SK-N-MC (cell line): ENCODE measurements at regions not wholly inside any gene's neighbourhood (a gene's known extent, or its start where the extent isn't known, plus 50 kb on each side); places are given as distances from the start of the nearest gene placed in this dataset.

ENCODE experiments used
- DNase-seq: peaks from one replicate; pipeline ENCODE4 v3.0.0-alpha.2; 2011; ENCODE audit warnings: low read depth, low spot score
- H3K27ac ChIP-seq: fragments of 200-600 bp; sonication (generic); 2 replicates; pipeline ENCODE4 v1.5.1; 2016; ENCODE audit warnings: mixed run types
- H3K36me3 ChIP-seq: fragments of 200-600 bp; sonication (generic); 2 replicates; pipeline ENCODE4 v1.6.1; 2017; ENCODE audit warnings: antibody characterized with exemption, low read length, mixed read lengths; ENCODE audit not compliant: insufficient read depth
- H3K4me3 ChIP-seq: fragments of 200-600 bp; sonication (generic); 2 replicates; pipeline ENCODE4 v1.5.1; 2016
- H3K9ac ChIP-seq: fragments of 200-600 bp; sonication (generic); 2 replicates; pipeline ENCODE4 v1.8.0; 2017; ENCODE audit warnings: mixed run types, mixed read lengths; ENCODE audit not compliant: insufficient read length
- H3K9me3 ChIP-seq: fragments of 200-600 bp; sonication (generic); 2 replicates; pipeline ENCODE4 v1.6.1; 2017; ENCODE audit warnings: low read depth, mild to moderate bottlenecking, antibody characterized with exemption, low read length, moderate library complexity, mixed read lengths
- EZH2 ChIP-seq: fragments of 200-600 bp; sonication (generic); IDR thresholded peaks from one replicate; pipeline ENCODE4 v1.6.1; 2017; ENCODE audit warnings: antibody characterized with exemption
- FOXP2 ChIP-seq: optimal IDR thresholded peaks from 2 replicates; pipeline ENCODE3; 2011; ENCODE audit warnings: mild to moderate bottlenecking, moderate library complexity; ENCODE audit not compliant: insufficient read depth; ENCODE audit errors: extremely low read length, control extremely low read depth
- POLR2AphosphoS5 ChIP-seq: IDR thresholded peaks from 2 replicates; pipeline ENCODE4 v1.6.1; 2012; ENCODE audit warnings: mild to moderate bottlenecking, low read depth, low read length, borderline replicate concordance

GRCh38 chr2:121008975-121009374 lies 273.3 kb downstream of the GLI2 start:
- DNase-seq: no peak
- no peak overlapping the region for H3K4me3 ChIP-seq
- no peak overlapping the region for H3K27ac ChIP-seq
- TF ChIP-seq POLR2AphosphoS5 (no peak), FOXP2 (no peak), EZH2 (no peak)
- no peaks in the 10 kb centered on the region for H3K36me3 ChIP-seq
- no peak overlapping the region for H3K9ac ChIP-seq
- H3K9me3 ChIP-seq: 0 out of 2 replicates have a peak, but pooled peaks cover 3% of the 10 kb centered on the region

DNA sequence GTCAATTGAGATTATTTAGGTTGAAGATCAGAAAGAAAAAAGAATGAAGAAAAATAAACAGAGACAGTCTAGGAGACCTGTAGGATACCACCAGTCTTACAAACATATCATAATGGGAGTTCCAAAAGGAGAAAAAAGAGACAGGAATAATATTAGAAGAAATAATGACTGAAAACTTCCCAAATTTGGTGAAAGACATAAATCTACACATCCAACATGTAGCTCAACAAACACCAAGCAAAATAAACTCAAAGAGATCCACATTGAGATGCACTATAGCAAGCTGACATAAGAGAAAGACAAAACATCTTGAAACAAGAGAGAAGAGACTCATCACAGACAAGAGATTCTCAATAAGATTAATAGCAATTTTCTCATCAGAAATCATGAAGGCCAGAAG lies 274.0 kb downstream of the TFCP2L1 start:
- Histone ChIP-seq H3K27ac (no peak overlapping the region), H3K9ac (no peak overlapping the region), H3K36me3 (no peaks in the 10 kb centered on the region), H3K4me3 (no peak overlapping the region), H3K9me3 (0 out of 2 replicates have a peak, but pooled peaks cover 3% of the 10 kb centered on the region)
- no peak for DNase-seq
- TF ChIP-seq POLR2AphosphoS5 (no peak), EZH2 (no peak), FOXP2 (no peak)

DNA sequence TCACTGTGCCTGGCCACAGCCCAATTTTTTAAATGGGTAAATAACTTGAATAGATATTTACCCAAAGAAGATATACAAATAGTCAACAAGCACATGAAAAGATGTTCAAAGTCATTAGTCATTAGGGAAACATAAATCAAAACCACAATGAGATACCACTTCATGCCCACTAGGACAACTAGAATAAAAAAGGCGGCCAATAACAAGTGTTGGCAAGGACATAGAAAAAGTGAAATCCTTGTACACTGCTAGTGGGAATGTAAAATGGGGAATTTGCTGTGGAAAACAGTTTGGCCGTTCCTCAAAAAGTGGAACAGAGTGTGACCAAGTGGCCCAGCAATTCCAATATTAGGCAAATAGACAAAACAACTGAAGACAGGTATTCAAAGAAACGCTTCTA lies 270.1 kb downstream of the TFCP2L1 start:
- 0 out of 2 replicates have a peak, but pooled peaks cover 3% of the 10 kb centered on the region for H3K9me3 ChIP-seq
- H3K36me3 ChIP-seq: no peaks in the 10 kb centered on the region
- no peak for DNase-seq
- no peak overlapping the region for H3K4me3 ChIP-seq
- no peak for TF ChIP-seq EZH2
- no peak for TF ChIP-seq POLR2AphosphoS5
- no peak for TF ChIP-seq FOXP2
- H3K9ac ChIP-seq: no peak overlapping the region
- H3K27ac ChIP-seq: no peak overlapping the region

DNA sequence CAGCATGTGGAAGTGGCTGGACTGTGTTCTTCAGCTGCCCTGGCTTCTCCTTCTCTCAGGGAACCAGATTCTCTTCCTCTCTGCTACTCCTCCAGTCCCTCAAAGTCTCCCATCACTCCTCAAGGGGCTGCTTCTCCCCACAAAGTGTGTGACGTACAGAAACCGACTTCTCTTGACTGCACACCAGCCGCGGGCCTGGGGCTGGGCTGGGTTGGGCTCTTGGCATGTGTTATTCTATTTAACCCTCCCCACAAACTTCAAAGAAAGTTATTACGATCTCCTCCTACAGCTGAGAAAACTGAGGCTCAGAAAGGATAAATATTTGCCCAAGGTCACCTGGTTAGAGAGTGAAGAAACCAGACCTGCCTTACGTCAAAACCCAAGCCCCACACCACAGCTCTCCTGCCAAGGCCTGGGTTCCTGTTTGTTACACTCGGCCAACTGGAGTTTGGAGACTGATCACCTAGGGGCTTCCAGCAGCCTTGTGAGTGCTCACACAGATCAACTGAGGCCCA lies 269.0 kb downstream of the TFCP2L1 start:
- TF ChIP-seq POLR2AphosphoS5 (no peak), EZH2 (no peak), FOXP2 (no peak)
- Histone ChIP-seq H3K9me3 (0 out of 2 replicates have a peak, but pooled peaks cover 3% of the 10 kb centered on the region), H3K36me3 (no peaks in the 10 kb centered on the region), H3K9ac (no peak overlapping the region), H3K27ac (no peak overlapping the region), H3K4me3 (no peak overlapping the region)
- DNase-seq: no peak

- TF ChIP-seq FOXP2 (no peak), EZH2 (no peak), POLR2AphosphoS5 (no peak)
These were observed 267.6 kb downstream of the TFCP2L1 start for GRCh38 chr2:121017396-121017795.

DNA sequence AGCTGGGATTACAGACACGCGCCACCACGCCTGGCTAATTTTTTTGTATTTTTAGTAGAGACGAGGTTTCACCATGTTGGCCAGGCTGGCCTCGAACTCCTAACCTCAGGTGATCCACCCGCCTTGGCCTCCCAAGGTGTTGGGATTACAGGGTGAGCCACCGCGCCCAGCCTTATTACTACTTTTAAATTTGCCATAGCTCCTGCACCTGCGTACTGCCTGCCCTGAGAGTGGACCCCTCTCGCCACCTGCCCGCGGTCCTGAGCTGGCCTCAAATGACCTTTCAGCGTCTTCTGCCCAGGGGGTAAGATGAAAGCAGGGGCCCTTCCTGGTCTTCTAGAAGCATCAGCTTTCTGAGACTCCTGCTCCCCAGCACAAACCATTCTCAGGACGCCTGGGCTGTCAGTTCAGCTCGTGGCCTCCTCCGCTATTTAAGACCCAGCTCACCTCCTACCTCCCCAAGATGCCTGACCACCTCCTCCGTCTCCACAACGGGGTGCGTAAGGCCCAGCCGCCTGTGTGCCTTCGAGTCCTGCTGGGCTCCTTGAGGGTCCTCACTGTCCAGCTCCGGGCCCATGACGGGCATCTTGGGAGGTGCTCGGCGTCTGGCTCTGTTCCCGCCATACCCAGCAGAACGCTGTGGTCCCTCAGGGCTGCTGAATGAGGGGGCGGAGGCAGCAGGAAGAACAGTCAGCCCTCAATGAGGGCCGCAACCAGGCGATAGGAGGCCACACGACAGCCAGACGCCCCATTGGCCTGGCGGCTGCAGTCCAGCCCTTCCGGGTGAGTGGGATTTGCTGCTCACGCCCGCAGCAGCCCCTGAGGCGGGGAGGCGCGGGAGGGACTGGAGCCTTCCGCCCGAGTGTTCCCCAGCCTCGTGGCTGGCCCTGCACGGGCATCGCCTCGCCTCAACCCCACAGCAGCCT lies 266.6 kb downstream of the TFCP2L1 start:
- no peak overlapping the region for H3K9ac ChIP-seq
- H3K27ac ChIP-seq: 0 out of 2 replicates have a peak overlapping the region, but pooled peaks have one; percentile 46
- no peaks in the 10 kb centered on the region for H3K36me3 ChIP-seq
- 0 out of 2 replicates have a peak overlapping the region, but pooled peaks have one; percentile 42 for H3K4me3 ChIP-seq
- no peaks in the 10 kb centered on the region for H3K9me3 ChIP-seq
- DNase-seq: no peak
- no peak for TF ChIP-seq EZH2
- TF ChIP-seq FOXP2: no peak
- no peak for TF ChIP-seq POLR2AphosphoS5

More at GRCh38 chr2:121017396-121017795, 267.6 kb downstream of the TFCP2L1 start:
- H3K9me3 ChIP-seq: 0 out of 2 replicates have a peak, but pooled peaks cover 3% of the 10 kb centered on the region
- H3K4me3 ChIP-seq: no peak overlapping the region
- DNase-seq: no peak
- H3K27ac ChIP-seq: 0 out of 2 replicates have a peak overlapping the region, but pooled peaks have one; percentile 60
- H3K36me3 ChIP-seq: no peaks in the 10 kb centered on the region
- H3K9ac ChIP-seq: no peak overlapping the region

GRCh38 chr2:121019071-121019470 lies 265.9 kb downstream of the TFCP2L1 start:
- peak overlapping the region; percentile 42 for H3K4me3 ChIP-seq
- TF ChIP-seq FOXP2 (no peak), EZH2 (no peak), POLR2AphosphoS5 (no peak)
- no peak overlapping the region for H3K9ac ChIP-seq
- H3K27ac ChIP-seq: 0 out of 2 replicates have a peak overlapping the region, but pooled peaks have one; percentile 46
- no peak for DNase-seq
- H3K9me3 ChIP-seq: no peaks in the 10 kb centered on the region
- no peaks in the 10 kb centered on the region for H3K36me3 ChIP-seq

DNA sequence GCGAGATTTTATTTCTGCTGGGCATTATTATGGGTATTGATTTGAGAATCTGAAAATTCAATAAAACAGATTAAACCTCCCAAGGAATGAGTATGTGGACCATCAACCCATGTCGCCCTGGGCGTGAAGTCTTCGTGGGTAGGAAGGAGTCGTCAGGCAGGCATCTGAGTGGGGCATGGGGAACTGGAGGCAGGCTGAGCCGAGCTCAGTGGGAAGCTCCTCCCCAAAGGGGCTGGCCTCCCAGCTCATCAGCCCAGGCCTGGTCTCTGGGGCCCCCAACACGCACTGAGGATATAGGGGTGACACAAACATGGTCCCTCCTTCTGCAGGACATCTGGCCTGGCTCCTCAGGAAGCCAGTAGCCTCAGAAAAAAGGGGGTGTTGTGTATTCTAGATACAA lies 265.2 kb downstream of the TFCP2L1 start:
- Histone ChIP-seq H3K9me3 (no peaks in the 10 kb centered on the region), H3K36me3 (no peaks in the 10 kb centered on the region), H3K27ac (no peak overlapping the region), H3K9ac (no peak overlapping the region), H3K4me3 (peak overlapping the region; percentile 42; the same call in 1 of the 2 replicates)
- TF ChIP-seq POLR2AphosphoS5 (no peak), FOXP2 (no peak), EZH2 (no peak)
- no peak for DNase-seq
